ENCODE measurements at regions not wholly inside any gene's neighbourhood (a gene's known extent, or its start where the extent isn't known, plus 50 kb on each side); places are given as distances from the start of the nearest gene placed in this dataset.

DNA sequence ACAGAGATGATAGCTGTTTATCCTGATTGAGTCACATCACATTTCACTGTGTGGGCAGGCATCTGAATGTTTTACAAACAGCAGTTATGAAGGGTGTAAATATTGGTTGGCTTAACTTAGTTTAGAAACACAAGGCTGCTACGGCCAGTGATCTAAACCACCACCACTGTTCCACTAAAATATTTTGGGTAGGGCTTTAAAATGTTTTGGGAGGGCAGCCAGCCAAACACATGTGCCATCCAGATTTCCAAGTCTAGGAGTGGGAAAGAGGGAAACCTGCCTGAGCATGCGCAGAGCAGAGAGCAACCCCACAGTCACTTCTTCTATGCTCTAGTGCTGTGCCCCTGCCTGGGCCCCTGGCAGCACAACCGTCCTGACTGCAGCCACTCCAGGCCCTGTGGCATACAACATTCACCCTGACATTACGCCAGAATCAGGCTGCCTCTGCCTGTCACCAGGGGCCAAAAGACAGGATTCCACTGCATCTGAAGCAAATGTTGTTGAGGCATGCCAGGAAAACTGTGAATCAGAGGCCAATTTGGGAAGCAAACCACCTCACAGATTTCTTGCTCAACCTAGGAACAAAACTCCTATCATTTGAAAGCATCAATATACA, 74.8 kb upstream of the COL5A2 start:
- TF ChIP-seq, protein P1, sequence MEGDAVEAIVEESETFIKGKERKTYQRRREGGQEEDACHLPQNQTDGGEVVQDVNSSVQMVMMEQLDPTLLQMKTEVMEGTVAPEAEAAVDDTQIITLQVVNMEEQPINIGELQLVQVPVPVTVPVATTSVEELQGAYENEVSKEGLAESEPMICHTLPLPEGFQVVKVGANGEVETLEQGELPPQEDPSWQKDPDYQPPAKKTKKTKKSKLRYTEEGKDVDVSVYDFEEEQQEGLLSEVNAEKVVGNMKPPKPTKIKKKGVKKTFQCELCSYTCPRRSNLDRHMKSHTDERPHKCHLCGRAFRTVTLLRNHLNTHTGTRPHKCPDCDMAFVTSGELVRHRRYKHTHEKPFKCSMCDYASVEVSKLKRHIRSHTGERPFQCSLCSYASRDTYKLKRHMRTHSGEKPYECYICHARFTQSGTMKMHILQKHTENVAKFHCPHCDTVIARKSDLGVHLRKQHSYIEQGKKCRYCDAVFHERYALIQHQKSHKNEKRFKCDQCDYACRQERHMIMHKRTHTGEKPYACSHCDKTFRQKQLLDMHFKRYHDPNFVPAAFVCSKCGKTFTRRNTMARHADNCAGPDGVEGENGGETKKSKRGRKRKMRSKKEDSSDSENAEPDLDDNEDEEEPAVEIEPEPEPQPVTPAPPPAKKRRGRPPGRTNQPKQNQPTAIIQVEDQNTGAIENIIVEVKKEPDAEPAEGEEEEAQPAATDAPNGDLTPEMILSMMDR (IDR thresholded peaks at IDR 0.05 in 4 of 5, conservative IDR thresholded peaks at IDR 0.05 in 1 of 5): no peak
- no peak for TF ChIP-seq POLR2A (IDR thresholded peaks at IDR 0.05)
- no peaks in the 10 kb centered on the region for H3K36me3 ChIP-seq
- H3K9me3 ChIP-seq: no peaks in the 10 kb centered on the region
- no peak overlapping the region for H3K4me3 ChIP-seq
- DNase-seq (peak; percentile 4 to 57), ATAC-seq (peak; percentile 61 to 72)
- intact Hi-C loops (cut with DNase I; ENCODE audit: low total_unique reads): no loop called here
- no peaks in the 10 kb centered on the region for H3K4me1 ChIP-seq
- no peaks in the 10 kb centered on the region for H3K27me3 ChIP-seq
- in situ Hi-C loops (cut with MboI; ENCODE audit: low sequenced_read_pairs in 4 of 4): no loop called here
- H3K27ac ChIP-seq: peak overlapping the region in 2 of 4 donors; percentile 33 to 37

DNA sequence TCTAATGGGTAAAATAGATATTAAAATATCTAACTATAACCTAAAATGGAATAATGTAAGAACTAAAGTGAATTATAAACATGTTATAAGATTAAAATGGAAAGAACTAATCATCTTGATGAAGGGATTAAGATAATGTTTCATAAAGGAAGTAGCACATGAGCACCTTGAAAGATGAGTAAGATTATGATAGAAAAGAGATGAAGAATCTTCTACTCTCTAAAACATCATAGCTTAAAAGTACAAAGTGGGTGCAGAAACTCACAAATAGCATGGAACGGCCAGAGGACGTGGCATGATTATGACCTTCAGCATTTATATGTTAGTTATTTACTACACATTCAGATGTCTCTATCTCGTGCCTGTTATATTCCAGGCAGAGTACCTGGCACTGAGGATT, 76.2 kb upstream of the COL5A2 start:
- in situ Hi-C loops (cut with MboI; ENCODE audit: low sequenced_read_pairs in 4 of 4) (no loop called here), intact Hi-C loops (cut with DNase I; ENCODE audit: low total_unique reads) (no loop called here)
- no peaks in the 10 kb centered on the region for H3K27me3 ChIP-seq
- H3K9me3 ChIP-seq: no peaks in the 10 kb centered on the region
- no peaks in the 10 kb centered on the region for H3K36me3 ChIP-seq
- H3K4me3 ChIP-seq: no peak overlapping the region
- no peak overlapping the region for H3K27ac ChIP-seq
- no peaks in the 10 kb centered on the region for H3K4me1 ChIP-seq
- ATAC-seq: no peak
- no peak for TF ChIP-seq POLR2A (IDR thresholded peaks at IDR 0.05)
- TF ChIP-seq, protein P1 (IDR thresholded peaks at IDR 0.05 in 4 of 5, conservative IDR thresholded peaks at IDR 0.05 in 1 of 5): no peak
- DNase-seq: no peak

DNA sequence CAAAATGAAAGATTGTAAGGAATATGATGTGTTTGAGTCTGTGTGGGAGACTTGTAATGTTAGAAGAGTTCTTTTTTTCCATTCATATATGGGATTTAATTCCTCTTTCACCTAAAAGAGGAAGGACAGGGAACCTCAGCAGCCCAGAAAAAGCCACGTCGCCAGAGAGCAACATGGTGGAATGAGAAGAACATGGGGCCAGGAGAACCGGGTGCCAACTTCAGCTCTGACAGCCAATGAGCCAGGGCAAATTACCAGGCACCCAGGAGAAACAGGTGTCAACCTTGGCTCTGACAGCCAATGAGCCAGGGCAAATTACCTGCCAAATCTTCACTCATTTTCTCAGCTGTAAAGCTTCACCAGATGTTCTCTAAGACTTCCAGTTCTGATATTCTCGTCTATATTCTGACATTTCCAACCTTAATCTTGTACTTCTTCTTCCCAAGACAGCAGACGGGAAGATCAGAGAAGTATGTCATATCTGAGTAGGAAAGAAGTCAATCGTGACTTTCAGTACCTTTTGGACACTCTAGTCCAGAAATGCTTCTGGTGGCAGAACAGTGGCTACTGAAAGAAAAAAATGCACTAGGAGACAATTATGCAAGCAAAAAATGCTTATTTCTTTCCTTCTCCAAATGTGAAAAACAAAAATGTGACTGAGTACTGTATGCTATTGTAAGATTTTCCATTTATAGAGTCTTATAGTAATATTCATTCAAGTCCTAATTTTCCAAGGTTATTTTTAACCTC, 79.2 kb upstream of the COL5A2 start:
- intact Hi-C loops (cut with DNase I; ENCODE audit: low total_unique reads): no loop called here
- DNase-seq: no peak
- H3K27ac ChIP-seq: no peak overlapping the region

DNA sequence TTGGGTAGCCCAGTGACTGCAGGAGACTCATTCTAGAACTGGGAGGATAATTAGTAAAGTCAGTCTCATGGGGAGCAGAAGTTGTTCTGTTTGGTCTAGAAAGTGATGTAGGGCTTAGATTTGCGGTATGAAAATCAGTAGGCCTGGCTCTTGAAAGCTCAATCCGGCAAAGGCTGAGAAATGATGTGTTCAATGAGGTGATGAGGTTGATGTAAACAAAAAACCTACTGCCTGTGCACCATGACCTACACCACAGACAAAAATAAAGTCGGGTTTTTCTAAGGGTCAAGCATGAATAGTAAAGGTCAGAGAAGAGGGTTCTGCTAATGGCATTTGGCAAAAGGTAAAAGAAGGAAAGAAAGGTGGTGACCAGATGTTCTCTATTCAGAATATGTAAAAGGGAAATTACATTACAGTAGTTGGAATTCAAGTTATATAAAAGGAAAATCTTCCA, 80.8 kb upstream of the COL5A2 start:
- no peak for ATAC-seq
- intact Hi-C loops (cut with DNase I; ENCODE audit: low total_unique reads) (no loop called here), in situ Hi-C loops (cut with MboI; ENCODE audit: low sequenced_read_pairs in 4 of 4) (no loop called here)
- H3K4me3 ChIP-seq: no peak overlapping the region
- H3K36me3 ChIP-seq: no peaks in the 10 kb centered on the region
- no peaks in the 10 kb centered on the region for H3K27me3 ChIP-seq
- no peak for DNase-seq
- H3K27ac ChIP-seq: no peak overlapping the region
- H3K4me1 ChIP-seq: no peaks in the 10 kb centered on the region
- TF ChIP-seq, protein P1 (IDR thresholded peaks at IDR 0.05 in 4 of 5, conservative IDR thresholded peaks at IDR 0.05 in 1 of 5): no peak
- TF ChIP-seq POLR2A (IDR thresholded peaks at IDR 0.05): no peak
- H3K9me3 ChIP-seq: no peaks in the 10 kb centered on the region

More for the DNA sequence above, 79.2 kb upstream of the COL5A2 start:
- TF ChIP-seq, protein P1 (IDR thresholded peaks at IDR 0.05 in 4 of 5, conservative IDR thresholded peaks at IDR 0.05 in 1 of 5): no peak
- no peak for TF ChIP-seq POLR2A (IDR thresholded peaks at IDR 0.05)
- Histone ChIP-seq H3K9me3 (no peaks in the 10 kb centered on the region), H3K27me3 (no peaks in the 10 kb centered on the region), H3K4me1 (no peaks in the 10 kb centered on the region), H3K4me3 (no peak overlapping the region), H3K36me3 (no peaks in the 10 kb centered on the region)
- in situ Hi-C loops (cut with MboI; ENCODE audit: low sequenced_read_pairs in 4 of 4): no loop called here
- no peak for ATAC-seq

Measured in gastrocnemius medialis (tissue), 4 donors.